ENCODE measurements at regions not wholly inside any gene's neighbourhood (a gene's known extent, or its start where the extent isn't known, plus 50 kb on each side); places are given as distances from the start of the nearest gene placed in this dataset.

DNA sequence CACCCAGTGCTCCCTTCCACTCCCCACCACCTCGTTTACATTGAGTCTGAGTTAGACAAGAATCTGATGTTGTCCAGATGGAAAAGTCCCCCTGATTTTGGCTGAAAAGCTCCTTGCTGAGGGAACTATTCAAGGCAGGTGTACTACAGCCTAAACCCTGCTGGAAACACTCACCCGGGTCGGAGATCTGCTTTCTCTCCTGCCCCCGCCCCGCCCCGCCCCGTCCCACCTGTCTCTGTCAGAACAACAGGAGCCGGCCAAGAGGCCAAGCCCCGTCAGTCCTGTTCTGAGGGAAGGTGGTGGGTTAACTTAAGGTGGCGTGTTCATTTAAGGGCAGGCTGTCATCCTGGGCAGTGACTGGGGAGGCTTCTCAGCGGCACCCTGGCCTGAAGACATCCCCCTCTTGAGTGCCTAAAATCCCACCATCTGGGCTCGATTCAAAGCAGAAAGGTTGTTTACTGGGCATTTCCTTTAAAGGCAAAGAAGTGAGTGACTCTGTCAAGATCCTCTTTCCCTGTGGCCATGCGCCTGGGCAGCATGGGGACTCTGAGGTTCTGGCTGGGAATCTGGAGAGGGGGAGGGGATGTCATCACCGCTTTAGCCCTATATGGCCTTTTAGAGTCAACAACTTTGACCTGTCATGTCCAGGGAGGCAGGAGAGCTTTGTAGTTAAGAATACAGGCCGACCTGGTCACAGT, 71.1 kb upstream of the NEURL1B start:
- TF ChIP-seq, protein P1, sequence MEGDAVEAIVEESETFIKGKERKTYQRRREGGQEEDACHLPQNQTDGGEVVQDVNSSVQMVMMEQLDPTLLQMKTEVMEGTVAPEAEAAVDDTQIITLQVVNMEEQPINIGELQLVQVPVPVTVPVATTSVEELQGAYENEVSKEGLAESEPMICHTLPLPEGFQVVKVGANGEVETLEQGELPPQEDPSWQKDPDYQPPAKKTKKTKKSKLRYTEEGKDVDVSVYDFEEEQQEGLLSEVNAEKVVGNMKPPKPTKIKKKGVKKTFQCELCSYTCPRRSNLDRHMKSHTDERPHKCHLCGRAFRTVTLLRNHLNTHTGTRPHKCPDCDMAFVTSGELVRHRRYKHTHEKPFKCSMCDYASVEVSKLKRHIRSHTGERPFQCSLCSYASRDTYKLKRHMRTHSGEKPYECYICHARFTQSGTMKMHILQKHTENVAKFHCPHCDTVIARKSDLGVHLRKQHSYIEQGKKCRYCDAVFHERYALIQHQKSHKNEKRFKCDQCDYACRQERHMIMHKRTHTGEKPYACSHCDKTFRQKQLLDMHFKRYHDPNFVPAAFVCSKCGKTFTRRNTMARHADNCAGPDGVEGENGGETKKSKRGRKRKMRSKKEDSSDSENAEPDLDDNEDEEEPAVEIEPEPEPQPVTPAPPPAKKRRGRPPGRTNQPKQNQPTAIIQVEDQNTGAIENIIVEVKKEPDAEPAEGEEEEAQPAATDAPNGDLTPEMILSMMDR (IDR thresholded peaks at IDR 0.05; ENCODE audit: poor library complexity, severe bottlenecking): no peak
- TF ChIP-seq, protein P2, sequence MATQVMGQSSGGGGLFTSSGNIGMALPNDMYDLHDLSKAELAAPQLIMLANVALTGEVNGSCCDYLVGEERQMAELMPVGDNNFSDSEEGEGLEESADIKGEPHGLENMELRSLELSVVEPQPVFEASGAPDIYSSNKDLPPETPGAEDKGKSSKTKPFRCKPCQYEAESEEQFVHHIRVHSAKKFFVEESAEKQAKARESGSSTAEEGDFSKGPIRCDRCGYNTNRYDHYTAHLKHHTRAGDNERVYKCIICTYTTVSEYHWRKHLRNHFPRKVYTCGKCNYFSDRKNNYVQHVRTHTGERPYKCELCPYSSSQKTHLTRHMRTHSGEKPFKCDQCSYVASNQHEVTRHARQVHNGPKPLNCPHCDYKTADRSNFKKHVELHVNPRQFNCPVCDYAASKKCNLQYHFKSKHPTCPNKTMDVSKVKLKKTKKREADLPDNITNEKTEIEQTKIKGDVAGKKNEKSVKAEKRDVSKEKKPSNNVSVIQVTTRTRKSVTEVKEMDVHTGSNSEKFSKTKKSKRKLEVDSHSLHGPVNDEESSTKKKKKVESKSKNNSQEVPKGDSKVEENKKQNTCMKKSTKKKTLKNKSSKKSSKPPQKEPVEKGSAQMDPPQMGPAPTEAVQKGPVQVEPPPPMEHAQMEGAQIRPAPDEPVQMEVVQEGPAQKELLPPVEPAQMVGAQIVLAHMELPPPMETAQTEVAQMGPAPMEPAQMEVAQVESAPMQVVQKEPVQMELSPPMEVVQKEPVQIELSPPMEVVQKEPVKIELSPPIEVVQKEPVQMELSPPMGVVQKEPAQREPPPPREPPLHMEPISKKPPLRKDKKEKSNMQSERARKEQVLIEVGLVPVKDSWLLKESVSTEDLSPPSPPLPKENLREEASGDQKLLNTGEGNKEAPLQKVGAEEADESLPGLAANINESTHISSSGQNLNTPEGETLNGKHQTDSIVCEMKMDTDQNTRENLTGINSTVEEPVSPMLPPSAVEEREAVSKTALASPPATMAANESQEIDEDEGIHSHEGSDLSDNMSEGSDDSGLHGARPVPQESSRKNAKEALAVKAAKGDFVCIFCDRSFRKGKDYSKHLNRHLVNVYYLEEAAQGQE (IDR thresholded peaks at IDR 0.05; ENCODE audit: borderline replicate concordance): no peak
- TF ChIP-seq EZH2 (IDR thresholded peaks at IDR 0.05; ENCODE audit: borderline replicate concordance, insufficient read depth, low read length, poor library complexity, severe bottlenecking) (no peak), POLR2AphosphoS5 (IDR thresholded peaks at IDR 0.05) (no peak), EP300 (conservative IDR thresholded peaks at IDR 0.05; ENCODE audit: poor library complexity, severe bottlenecking) (no peak), RAD21 (conservative IDR thresholded peaks at IDR 0.05) (no peak)

Measured in neural cell (in vitro differentiated cells).